SJCRH30 (cell line): ENCODE measurements at regions not wholly inside any gene's neighbourhood (a gene's known extent, or its start where the extent isn't known, plus 50 kb on each side); places are given as distances from the start of the nearest gene placed in this dataset.

Experiments
- DNase-seq, 2 experiments: peaks; one replicate each; pipeline ENCODE4 v3.0.0-alpha.2; 2015 to 2020
- H3K27ac ChIP-seq: fragments of 250-450 bp; sonication (Bioruptor Pico); 2 replicates; pipeline ENCODE4 v1.5.1; 2020; ENCODE audit warnings: mild to moderate bottlenecking, moderate library complexity
- H3K27me3 ChIP-seq: fragments of 250-450 bp; sonication (Bioruptor Pico); 2 replicates; pipeline ENCODE4 v1.5.1; 2020; ENCODE audit warnings: mild to moderate bottlenecking, moderate library complexity
- H3K36me3 ChIP-seq: fragments of 250-450 bp; sonication (Bioruptor Pico); 2 replicates; pipeline ENCODE4 v1.5.1; 2020; ENCODE audit warnings: mild to moderate bottlenecking, moderate library complexity
- H3K4me1 ChIP-seq: fragments of 250-450 bp; sonication (Bioruptor Pico); 2 replicates; pipeline ENCODE4 v1.5.1; 2020; ENCODE audit warnings: mild to moderate bottlenecking, moderate library complexity
- H3K4me3 ChIP-seq: fragments of 250-450 bp; sonication (Bioruptor Pico); 2 replicates; pipeline ENCODE4 v1.5.1; 2020; ENCODE audit warnings: mild to moderate bottlenecking, moderate library complexity
- H3K9me3 ChIP-seq: fragments of 250-450 bp; sonication (Bioruptor Pico); replicated peaks from 2 replicates; pipeline ENCODE4 v1.5.1; 2020; ENCODE audit warnings: mild to moderate bottlenecking, moderate library complexity

- Histone ChIP-seq H3K27me3 (no peaks in the 10 kb centered on the region), H3K36me3 (no peaks in the 10 kb centered on the region), H3K27ac (no peak overlapping the region), H3K4me3 (no peak overlapping the region), H3K4me1 (no peaks in the 10 kb centered on the region), H3K9me3 (no peaks in the 10 kb centered on the region)
- DNase-seq, result no peak
These were observed 292.7 kb downstream of the RNF144A start for GRCh38 chr2:7209757-7210555.

DNA sequence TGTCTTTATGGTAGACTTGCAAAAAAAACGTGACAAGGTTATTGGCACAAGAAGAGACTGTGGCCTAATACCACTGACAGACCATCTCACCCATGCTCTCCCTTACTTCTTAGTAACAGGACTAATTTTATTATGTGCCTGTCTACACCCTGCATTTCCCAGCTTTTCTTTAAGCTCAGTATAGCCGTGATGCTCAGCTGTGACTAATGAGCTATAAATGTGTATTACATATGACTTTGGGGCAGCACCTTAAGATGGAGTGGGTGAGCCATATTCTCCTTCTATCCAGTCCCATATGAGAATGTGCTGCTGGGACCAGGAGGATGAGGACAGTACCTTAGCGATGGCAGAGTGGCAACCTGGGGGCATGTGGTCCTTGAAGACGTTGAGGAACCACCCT, 293.5 kb downstream of the RNF144A start:
- no peaks in the 10 kb centered on the region for H3K27me3 ChIP-seq
- H3K4me1 ChIP-seq, result no peaks in the 10 kb centered on the region
- no peaks in the 10 kb centered on the region for H3K36me3 ChIP-seq
- H3K4me3 ChIP-seq, result no peak overlapping the region
- DNase-seq, result no peak
- H3K9me3 ChIP-seq, result no peaks in the 10 kb centered on the region
- H3K27ac ChIP-seq, result no peak overlapping the region

- Histone ChIP-seq H3K9me3 (no peaks in the 10 kb centered on the region), H3K27me3 (no peaks in the 10 kb centered on the region), H3K4me1 (no peaks in the 10 kb centered on the region), H3K27ac (no peak overlapping the region), H3K4me3 (no peak overlapping the region), H3K36me3 (no peaks in the 10 kb centered on the region)
- DNase-seq, result no peak
These were observed 308.6 kb downstream of the RNF144A start for GRCh38 chr2:7225848-7226247.

DNA sequence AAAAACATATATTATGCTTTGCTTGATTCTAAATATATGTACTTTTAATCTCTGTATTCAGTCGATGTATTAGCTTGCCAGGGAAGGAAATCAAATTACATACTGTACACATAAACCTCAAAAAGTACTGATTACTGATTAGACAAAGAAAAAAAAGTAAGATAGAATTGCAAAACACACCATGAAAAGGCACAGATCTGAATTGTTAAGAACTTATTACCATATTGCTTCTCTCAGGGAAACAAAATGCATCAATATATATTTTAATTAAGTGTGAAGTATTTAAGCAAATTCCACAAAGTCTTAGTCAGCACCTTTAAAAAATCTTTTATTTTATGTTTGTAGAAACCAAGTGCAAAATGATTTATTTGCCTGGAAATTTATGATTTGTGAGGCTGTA, 309.3 kb downstream of the RNF144A start:
- DNase-seq, result no peak
- Histone ChIP-seq H3K9me3 (no peaks in the 10 kb centered on the region), H3K27me3 (no peaks in the 10 kb centered on the region), H3K36me3 (no peaks in the 10 kb centered on the region), H3K4me3 (no peak overlapping the region), H3K27ac (no peak overlapping the region), H3K4me1 (no peaks in the 10 kb centered on the region)

DNA sequence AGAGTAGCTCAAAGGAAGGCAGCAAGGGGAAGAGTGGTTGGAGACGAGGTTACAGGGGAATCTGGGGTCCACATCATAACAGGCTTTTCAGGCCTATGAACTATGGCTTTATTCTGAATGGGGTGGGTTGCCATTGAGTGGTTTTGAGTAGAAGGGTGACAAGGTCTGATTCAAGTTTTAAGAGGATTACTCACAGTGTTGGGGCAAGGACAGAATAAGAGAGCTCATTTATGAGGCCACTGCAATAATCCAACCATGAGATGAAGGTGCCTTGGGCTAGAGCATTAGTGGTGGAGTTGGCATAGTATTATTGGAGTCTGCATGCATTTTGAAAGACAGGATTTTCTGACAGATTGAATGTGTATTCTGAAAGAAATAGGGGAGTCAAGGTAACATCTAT, 315.9 kb downstream of the RNF144A start:
- no peak overlapping the region for H3K27ac ChIP-seq
- DNase-seq, result no peak
- no peak overlapping the region for H3K4me3 ChIP-seq
- no peaks in the 10 kb centered on the region for H3K27me3 ChIP-seq
- no peaks in the 10 kb centered on the region for H3K9me3 ChIP-seq
- H3K4me1 ChIP-seq, result no peaks in the 10 kb centered on the region
- H3K36me3 ChIP-seq, result no peaks in the 10 kb centered on the region

- Histone ChIP-seq H3K36me3 (no peaks in the 10 kb centered on the region), H3K27me3 (0 out of 2 replicates have a peak, but pooled peaks cover 4% of the 10 kb centered on the region), H3K27ac (no peak overlapping the region), H3K9me3 (no peaks in the 10 kb centered on the region), H3K4me3 (no peak overlapping the region), H3K4me1 (no peaks in the 10 kb centered on the region)
- no peak for DNase-seq
These were observed 320.3 kb downstream of the RNF144A start for GRCh38 chr2:7237466-7237865.

GRCh38 chr2:7239078-7239477, 321.9 kb downstream of the RNF144A start:
- Histone ChIP-seq H3K36me3 (no peaks in the 10 kb centered on the region), H3K9me3 (no peaks in the 10 kb centered on the region)

DNA sequence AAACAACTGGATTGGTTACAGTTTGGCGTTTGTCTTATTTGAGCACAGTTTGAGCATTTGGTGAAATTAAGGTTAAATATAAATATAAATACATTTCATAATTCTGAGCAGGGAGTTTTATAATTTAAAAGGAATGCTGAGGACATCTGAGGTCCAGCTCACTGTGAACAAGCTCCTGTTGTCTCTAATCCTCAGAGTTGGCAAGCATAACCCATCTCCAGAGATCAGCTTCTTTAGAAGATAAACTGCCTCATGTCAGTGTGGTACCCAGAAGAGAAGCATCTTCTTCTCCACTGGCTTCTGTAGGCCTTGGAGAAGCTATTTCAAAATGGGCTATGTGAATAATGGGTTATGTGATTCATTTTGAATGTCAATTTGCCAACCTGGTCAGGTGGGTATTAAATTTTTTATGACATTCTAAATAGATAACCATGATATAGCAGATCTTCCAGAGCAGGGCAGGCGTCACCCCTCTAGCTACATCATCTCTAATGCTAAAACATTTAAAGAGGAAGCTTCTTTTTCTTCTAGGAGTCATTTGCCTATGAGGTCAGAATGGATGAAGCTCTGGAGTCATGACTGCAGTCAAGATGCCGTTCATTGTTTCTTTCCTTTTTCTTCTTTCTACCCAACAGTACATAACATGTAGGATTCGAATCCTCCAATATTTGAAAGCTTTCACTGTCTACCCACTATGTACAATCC, 324.0 kb downstream of the RNF144A start:
- Histone ChIP-seq H3K27ac (no peak overlapping the region), H3K4me3 (no peak overlapping the region), H3K4me1 (no peaks in the 10 kb centered on the region)

More at GRCh38 chr2:7239078-7239477, 321.9 kb downstream of the RNF144A start:
- Histone ChIP-seq H3K4me3 (no peak overlapping the region), H3K4me1 (no peaks in the 10 kb centered on the region), H3K27ac (no peak overlapping the region), H3K27me3 (0 out of 2 replicates have a peak, but pooled peaks cover 4% of the 10 kb centered on the region)
- DNase-seq, result no peak

DNA sequence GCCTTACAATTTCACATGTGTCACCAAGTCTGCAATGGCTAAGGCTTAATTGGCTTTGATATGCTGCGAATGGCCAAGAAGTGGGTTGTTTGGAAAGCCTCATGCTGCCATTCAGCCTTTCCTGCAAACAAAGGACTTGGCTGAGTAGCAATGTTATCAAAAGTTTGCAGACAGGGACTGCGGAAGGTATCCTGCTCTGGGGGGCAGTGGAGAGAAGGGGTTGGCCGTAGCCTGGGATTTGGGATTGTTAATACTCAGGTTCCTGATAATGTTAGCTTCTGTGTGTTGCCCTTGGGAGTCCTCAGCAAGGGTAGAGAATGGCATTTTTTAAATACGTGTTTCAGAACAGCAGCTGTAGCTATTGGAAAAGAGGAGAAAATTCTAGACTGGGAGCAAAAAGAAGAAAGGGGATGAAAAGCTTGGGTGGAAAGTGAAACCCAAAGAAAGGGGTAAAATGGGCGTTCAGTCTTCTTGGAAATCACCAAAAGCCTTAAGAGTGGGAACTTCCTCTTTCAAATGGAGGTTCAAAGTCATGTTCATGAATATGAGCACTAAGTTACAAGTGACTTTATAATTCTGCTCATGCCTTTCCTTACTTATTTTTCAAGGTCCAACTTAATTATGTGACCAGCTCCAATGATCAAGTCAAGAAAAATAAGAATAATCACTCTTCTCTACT, 325.1 kb downstream of the RNF144A start:
- DNase-seq, result no peak

More for the DNA sequence above, 324.0 kb downstream of the RNF144A start:
- Histone ChIP-seq H3K36me3 (no peaks in the 10 kb centered on the region), H3K27me3 (0 out of 2 replicates have a peak, but pooled peaks cover 4% of the 10 kb centered on the region), H3K9me3 (no peaks in the 10 kb centered on the region)
- DNase-seq, result no peak

DNA sequence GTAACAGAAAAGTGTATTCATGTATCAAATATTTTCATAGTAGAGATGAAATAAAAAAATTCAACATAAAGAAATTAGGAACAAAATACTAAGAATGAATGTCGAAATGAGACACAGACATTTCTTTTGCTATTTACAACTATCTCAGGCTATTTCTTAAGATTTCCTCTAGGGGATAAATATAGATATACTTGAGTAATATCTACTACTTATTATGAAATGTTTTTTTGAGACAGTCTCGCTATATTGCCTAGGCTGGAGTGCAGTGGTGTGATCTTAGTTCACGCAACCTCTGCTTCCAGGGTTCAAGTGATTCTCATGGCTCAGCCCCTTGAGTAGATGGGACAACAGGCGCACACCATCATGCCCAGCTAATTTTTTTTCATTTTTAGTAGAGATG, 326.1 kb downstream of the RNF144A start:
- Histone ChIP-seq H3K36me3 (no peaks in the 10 kb centered on the region), H3K27me3 (0 out of 2 replicates have a peak, but pooled peaks cover 4% of the 10 kb centered on the region), H3K4me3 (no peak overlapping the region), H3K4me1 (no peaks in the 10 kb centered on the region), H3K9me3 (no peaks in the 10 kb centered on the region), H3K27ac (no peak overlapping the region)
- no peak for DNase-seq

More for the DNA sequence above, 325.1 kb downstream of the RNF144A start:
- Histone ChIP-seq H3K27ac (no peak overlapping the region), H3K9me3 (no peaks in the 10 kb centered on the region), H3K36me3 (no peaks in the 10 kb centered on the region), H3K27me3 (0 out of 2 replicates have a peak, but pooled peaks cover 4% of the 10 kb centered on the region), H3K4me3 (no peak overlapping the region), H3K4me1 (no peaks in the 10 kb centered on the region)

GRCh38 chr2:7256377-7256776, 339.2 kb downstream of the RNF144A start:
- H3K27ac ChIP-seq, result no peak overlapping the region
- no peak overlapping the region for H3K4me3 ChIP-seq
- no peak for DNase-seq
- H3K27me3 ChIP-seq, result 0 out of 2 replicates have a peak, but pooled peaks cover 5% of the 10 kb centered on the region
- no peaks in the 10 kb centered on the region for H3K36me3 ChIP-seq
- H3K4me1 ChIP-seq, result no peaks in the 10 kb centered on the region
- H3K9me3 ChIP-seq, result no peaks in the 10 kb centered on the region

DNA sequence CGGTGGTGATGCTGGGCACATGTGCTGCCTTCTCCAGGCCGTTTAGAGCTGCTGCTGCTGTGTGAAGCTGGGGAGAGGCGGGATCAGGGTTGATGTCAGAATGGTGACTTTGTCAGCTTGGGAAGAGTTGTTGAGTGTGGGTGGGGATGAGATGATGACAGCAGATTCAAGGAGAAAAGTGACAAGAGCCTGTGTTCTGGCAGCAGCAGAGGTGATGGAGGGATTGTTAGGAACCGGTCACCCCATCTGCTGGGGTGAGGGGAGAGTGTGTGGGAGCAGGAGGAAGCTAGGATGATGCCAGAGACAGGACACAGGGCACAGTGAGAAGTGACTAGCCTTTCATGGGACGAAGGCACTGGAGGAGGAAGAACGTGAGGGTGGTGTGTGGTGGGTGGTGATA, 345.5 kb downstream of the RNF144A start:
- DNase-seq, result no peak
- Histone ChIP-seq H3K4me3 (no peak overlapping the region), H3K36me3 (no peaks in the 10 kb centered on the region), H3K4me1 (no peaks in the 10 kb centered on the region), H3K27ac (no peak overlapping the region), H3K27me3 (peaks cover 8% of the 10 kb centered on the region), H3K9me3 (no peaks in the 10 kb centered on the region)

DNA sequence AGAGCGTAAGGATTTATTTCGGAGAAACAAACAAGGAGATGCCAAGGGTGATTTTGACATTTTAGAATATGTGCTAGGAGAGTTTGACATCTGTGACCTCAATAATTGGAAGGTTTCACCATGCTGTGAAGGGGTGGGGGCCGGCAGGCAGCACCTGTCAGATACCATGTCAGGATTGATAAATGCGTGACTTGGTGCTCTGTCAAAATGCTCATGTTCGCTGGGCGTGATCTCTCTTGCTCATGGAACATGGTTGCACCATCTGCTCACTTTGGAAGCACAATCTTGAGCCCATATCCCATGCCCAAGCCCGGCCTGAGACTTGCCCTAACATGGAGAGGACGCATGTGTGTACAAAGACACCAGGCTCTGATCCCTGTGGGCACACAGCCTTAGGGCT, 347.6 kb downstream of the RNF144A start:
- Histone ChIP-seq H3K36me3 (no peaks in the 10 kb centered on the region), H3K4me1 (no peaks in the 10 kb centered on the region), H3K9me3 (no peaks in the 10 kb centered on the region), H3K27me3 (peaks cover 8% of the 10 kb centered on the region), H3K4me3 (no peak overlapping the region), H3K27ac (no peak overlapping the region)
- no peak for DNase-seq

DNA sequence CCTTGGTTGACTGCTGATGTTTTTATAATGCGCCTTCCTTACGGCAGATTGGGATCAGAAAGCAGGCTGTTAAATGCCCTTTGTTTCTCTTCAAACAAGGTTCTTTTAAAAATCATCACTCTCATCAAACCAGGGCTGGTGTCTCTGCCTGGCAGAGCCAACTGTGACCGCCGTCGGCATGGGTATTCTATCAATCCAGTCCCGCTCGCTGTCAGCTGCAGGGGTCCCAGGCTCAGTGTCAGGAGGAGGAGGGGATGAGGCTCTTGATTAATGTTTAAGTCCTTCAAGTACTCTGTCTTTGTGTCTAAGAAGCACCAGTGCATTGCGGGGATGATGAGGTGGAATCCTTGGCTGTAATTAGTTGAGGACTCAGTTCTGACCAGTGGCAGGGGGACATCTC, 348.1 kb downstream of the RNF144A start:
- H3K27ac ChIP-seq, result no peak overlapping the region
- peaks cover 8% of the 10 kb centered on the region for H3K27me3 ChIP-seq
- DNase-seq, result no peak
- no peaks in the 10 kb centered on the region for H3K36me3 ChIP-seq
- H3K4me1 ChIP-seq, result no peaks in the 10 kb centered on the region
- H3K4me3 ChIP-seq, result no peak overlapping the region
- no peaks in the 10 kb centered on the region for H3K9me3 ChIP-seq

GRCh38 chr2:7269106-7269643, 352.0 kb downstream of the RNF144A start:
- no peak overlapping the region for H3K4me3 ChIP-seq
- DNase-seq, result no peak
- peaks cover 8% of the 10 kb centered on the region for H3K27me3 ChIP-seq
- H3K4me1 ChIP-seq, result no peaks in the 10 kb centered on the region
- H3K36me3 ChIP-seq, result no peaks in the 10 kb centered on the region
- no peak overlapping the region for H3K27ac ChIP-seq
- H3K9me3 ChIP-seq, result no peaks in the 10 kb centered on the region
